PFSK-1 (cell line): ENCODE measurements at regions not wholly inside any gene's neighbourhood (a gene's known extent, or its start where the extent isn't known, plus 50 kb on each side); places are given as distances from the start of the nearest gene placed in this dataset.

ENCODE experiments used
- POLR2AphosphoS5 ChIP-seq: IDR thresholded peaks from 2 replicates; pipeline ENCODE4 v1.6.1; 2012; ENCODE audit warnings: low read depth, mild to moderate bottlenecking, control low read depth, low read length, moderate library complexity
- TF ChIP-seq, protein P1 (sequence below), 2 experiments: IDR thresholded peaks; 2 replicates each; pipeline versions ENCODE4 v1.6.1 to v1.8.0; 2011 to 2012; ENCODE audit warnings: low read depth in 2 of 2, low read length in 2 of 2, control low read depth in 1 of 2, inconsistent platforms in 1 of 2, mild to moderate bottlenecking in 1 of 2, moderate library complexity in 1 of 2; ENCODE audit not compliant: insufficient read depth in 1 of 2

DNA sequence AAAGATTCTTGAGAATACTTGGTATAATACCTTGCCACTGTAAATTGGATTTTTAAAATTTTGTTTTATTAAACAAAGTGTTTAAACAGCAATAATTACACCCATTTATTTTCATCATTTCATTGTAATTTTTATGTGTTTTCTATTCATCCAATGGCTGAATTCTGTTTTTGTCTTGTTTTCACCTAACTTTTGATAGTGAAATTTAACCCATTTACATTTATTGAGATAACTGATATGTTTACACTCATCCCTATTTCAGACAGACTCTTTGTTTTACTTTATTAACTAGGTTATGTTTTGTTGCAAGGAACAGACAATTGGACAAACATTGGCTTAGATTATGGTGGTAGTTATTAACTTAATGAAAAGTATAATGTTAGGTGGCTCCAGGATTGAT, 113.1 kb upstream of the REG3A start:
- TF ChIP-seq, protein P1, sequence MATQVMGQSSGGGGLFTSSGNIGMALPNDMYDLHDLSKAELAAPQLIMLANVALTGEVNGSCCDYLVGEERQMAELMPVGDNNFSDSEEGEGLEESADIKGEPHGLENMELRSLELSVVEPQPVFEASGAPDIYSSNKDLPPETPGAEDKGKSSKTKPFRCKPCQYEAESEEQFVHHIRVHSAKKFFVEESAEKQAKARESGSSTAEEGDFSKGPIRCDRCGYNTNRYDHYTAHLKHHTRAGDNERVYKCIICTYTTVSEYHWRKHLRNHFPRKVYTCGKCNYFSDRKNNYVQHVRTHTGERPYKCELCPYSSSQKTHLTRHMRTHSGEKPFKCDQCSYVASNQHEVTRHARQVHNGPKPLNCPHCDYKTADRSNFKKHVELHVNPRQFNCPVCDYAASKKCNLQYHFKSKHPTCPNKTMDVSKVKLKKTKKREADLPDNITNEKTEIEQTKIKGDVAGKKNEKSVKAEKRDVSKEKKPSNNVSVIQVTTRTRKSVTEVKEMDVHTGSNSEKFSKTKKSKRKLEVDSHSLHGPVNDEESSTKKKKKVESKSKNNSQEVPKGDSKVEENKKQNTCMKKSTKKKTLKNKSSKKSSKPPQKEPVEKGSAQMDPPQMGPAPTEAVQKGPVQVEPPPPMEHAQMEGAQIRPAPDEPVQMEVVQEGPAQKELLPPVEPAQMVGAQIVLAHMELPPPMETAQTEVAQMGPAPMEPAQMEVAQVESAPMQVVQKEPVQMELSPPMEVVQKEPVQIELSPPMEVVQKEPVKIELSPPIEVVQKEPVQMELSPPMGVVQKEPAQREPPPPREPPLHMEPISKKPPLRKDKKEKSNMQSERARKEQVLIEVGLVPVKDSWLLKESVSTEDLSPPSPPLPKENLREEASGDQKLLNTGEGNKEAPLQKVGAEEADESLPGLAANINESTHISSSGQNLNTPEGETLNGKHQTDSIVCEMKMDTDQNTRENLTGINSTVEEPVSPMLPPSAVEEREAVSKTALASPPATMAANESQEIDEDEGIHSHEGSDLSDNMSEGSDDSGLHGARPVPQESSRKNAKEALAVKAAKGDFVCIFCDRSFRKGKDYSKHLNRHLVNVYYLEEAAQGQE (IDR thresholded peaks at IDR 0.05; ENCODE audit: insufficient read depth in 1 of 2, low read depth in 2 of 2, low read length in 2 of 2): no peak
- no peak for TF ChIP-seq POLR2AphosphoS5
